ENCODE measurements at regions not wholly inside any gene's neighbourhood (a gene's known extent, or its start where the extent isn't known, plus 50 kb on each side); places are given as distances from the start of the nearest gene placed in this dataset.
"Not testable (repeated sequence)": the region's sequence is repeated elsewhere in the genome, so short reads cannot be mapped to it uniquely, and the experiment has no call there.

DNA sequence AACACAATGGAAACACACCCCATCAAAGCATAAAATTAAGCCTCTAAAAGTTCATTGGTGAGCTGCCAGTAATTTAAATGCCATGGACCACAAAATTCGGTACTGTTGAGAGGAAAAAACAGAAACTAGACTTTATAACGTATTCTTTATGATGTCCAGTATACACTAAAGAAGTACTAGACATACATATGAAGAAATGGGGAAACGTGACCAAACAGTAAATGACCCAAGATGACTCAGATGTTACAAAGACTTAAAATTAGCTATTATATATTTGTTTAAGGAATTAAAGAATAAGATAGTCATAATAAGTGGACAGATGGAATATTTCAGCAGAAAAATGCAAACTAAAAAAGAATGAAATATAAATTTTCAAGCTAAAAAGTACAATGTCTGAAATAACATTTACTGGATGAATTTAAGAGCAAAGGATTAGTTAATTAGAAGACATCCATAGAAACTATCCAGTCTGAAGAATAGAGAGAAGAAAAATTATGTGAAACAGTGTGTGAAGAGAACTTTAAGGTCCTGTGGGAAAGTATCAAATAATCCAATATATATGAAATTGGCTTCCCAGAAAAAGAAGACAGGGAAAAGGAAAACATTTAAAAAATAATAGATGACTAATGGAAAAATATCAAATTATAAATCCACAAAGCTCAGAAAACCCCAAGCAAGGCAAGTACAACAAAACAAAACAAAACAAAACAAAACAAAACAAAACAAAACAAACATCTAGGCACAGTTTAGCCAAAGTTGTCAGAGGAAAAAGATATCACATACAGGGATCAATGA lies 69.4 kb downstream of the SAMD9 start:
- DNase-seq (ENCODE audit: low spot score), result no peak

DNA sequence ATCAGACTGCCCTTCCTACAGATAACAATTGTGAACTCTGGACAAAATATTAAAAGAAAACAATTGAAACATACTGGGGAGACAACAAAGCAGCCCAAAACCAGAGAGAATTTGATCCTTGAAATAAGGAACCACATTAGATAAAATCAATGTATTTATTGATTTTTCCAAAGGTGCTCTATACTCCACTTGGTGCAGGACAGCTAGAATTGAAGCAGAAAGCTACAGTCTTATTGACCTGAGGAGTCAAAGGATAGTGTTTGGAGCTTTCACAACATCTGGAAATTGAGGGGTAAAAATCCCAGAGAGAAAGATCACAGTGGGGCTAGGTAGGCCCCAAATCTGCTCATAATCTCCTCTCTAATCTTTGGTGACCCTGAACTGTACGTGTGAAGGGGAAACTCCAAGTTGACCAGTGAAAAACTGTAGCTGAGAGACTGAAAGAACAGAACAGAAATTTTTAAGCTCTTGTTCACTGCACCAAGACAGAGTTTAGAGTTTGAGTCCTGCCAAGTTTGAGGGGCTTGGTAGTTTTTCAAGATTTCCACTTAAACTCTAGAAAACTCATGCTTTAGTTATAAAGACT lies 70.2 kb downstream of the SAMD9 start:
- DNase-seq (ENCODE audit: low spot score), result no peak

DNA sequence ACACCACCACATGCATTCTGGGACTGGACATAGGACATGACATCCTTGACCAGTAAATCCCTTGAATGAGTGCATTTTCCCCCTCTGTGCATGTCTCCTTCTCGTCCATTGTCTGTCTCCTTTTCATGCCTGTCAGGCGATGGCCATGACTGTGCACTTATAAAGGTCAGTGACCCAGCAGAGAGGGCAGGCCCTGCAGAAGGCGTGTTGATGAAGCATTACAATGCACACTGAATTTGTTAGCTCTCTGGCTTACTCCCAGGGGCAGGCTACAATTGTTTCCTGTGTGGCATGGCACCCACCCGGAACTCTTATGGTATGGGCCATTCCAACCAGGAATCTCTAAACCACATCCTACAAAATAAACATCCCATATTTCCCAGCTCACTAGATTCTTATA lies 71.1 kb downstream of the SAMD9 start:
- DNase-seq (ENCODE audit: low spot score), result no peak

DNA sequence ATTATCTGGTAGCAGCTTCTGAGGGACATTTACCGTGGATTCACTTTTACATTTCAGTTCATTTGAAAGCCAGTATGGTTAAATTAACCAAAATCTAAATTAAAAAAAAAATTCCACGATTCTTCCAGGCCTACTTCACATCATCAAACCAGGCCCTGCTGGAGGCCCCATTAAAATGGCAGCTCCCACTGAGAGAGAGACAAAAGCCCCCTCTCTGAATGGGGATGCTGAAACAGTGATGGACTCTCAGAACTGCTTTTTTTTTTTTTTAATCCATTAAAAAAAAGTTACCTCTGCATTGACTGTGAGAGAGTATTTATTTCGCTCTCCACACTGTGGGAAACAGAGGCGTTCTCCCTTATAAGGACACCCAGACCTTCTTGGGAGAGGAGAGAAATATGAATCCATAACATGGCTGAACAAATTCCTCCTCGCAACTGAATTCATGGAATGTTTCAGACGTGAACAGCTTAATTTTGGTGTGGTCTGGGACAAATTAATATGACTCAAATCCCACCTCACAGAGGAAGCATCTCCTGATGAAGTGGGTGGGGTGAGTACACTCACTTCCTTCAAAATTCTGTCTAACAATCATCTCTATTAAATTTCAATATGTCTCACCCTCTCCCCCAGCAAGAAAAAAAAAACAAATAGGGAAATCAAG lies 73.5 kb downstream of the SAMD9 start:
- no peak for DNase-seq (ENCODE audit: low spot score)

DNA sequence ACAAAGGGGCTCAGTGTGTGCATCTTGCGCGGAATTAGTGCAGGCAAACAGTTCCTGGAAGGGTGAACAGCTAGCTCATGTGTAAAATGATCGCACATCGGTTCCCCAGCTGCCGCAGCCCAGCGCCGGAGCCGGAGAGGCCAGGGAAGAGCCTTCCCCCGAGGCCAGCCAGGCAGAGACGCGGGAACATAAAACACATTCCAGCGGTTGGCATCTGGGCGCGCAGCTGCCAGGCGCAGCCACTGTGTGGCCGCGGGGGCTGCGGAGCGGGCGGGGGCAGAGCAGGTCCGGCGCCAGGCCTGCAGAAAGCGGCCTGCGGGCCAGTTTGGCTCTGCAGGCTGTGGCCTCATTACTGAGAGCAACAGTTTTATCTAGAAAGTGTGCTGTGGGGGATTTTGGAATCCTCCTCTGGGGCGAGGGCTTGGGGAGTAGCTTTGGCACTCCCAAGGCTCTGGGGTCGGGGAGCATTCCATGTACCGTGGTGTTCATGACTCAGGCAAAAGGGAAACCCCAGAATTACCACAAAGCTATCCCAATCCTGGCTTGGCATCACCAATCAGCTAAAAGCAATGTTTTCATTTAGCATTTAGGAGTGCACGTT lies 74.3 kb downstream of the SAMD9 start:
- no peak for DNase-seq (ENCODE audit: low spot score)

DNA sequence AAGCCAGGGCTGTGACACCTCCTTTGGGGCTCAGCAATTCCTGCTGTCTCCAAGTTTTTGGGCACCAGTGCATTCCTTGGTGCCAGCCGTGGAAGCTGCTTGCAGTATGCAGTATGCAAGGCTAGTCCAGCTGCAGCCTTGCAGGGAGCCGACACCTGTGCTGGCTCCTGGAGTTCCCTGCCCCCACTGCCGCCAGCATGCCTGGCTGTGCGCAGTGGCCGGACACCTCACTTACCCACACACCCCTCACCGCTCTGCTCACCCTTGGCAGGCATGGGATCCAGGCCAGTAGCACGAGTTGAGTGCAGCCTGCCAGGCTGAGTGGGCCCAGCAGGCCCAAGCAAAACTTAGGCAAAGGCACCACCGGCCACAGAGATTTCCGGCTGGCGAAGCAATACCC lies 77.4 kb downstream of the SAMD9 start:
- no peak for DNase-seq (ENCODE audit: low spot score)

DNA sequence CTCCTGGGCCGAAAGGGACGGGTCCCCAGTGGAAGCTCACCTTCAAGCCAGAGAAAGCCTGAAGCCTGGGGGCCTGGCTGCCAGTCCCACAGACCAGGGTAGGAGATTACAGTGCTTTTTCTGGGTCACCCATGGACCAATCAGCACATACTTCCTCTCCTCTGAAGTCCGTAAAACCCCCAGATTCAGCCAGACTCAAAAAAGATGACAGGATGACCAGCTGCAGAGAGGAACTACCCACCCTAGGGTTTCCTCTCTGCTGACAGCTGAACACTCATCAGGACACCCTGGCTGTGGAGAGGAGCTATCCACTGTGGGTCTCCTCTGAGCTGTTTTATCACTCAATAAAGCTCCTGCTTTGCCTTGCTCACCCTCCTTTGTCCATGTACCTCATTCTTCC lies 78.0 kb downstream of the SAMD9 start:
- DNase-seq (ENCODE audit: low spot score), result no peak

DNA sequence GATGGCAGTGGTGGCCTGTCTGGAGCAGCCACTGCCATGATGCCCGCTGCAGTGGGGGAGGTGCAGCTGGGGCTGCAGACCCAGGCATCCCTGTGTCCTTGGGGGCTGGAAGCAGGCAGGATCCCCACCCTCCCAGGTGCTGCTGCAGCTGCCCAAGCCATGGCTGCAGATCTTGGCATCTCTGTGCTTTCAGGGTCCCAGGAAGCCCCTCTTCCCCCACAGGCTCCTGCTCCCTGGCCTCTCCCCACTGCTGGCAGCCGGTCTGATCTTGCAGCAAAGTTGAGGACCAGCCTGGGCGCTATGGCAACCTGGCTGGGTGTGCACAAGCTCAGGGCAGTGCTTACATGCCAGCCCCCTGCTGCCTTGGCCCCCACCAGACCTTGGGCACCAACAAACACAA lies 78.5 kb downstream of the SAMD9 start:
- DNase-seq (ENCODE audit: low spot score), result no peak

DNA sequence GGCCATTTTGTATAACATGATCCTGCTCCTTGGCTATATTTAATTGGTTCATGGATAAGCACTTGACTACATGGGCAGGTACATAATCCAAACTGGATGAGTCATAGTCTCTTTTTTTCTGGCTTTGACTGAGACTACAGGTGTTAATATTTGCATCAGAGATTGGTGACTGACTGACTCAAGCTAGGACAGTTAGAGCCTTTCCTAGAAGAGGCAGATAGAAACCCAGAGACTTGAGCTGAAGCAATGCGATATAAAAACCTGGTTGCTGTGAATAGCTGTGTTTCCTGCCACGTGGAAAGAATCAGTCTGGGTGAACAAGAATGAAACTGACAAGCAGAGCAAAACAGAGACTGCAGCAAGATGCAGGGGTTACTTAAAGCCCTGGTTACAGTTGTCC lies 81.0 kb downstream of the SAMD9 start:
- DNase-seq (ENCODE audit: low spot score), result no peak

DNA sequence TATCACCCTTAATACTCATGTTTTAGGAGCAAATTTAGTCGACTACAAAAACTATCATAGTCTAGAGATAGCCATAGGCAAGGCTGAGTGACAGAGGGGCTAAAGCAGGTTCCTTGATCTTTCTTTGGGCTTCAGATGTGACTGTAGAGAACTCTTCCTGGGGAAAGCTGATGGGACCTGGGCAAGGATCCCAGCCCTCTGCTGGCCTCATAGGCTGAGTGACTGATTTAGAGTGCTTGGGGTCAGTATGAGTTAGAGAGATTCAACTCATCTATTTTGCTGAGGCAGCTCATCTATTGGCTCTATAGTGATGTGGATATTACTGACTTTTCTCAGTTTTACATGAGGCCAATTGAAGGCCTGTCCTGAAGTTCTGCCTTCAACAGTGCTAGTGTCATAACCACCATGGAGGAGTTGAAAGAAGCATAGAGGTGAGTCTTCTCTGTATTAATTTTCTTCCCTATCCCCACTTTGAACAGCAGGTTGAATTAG lies 81.6 kb downstream of the SAMD9 start:
- no peak for DNase-seq (ENCODE audit: low spot score)

DNA sequence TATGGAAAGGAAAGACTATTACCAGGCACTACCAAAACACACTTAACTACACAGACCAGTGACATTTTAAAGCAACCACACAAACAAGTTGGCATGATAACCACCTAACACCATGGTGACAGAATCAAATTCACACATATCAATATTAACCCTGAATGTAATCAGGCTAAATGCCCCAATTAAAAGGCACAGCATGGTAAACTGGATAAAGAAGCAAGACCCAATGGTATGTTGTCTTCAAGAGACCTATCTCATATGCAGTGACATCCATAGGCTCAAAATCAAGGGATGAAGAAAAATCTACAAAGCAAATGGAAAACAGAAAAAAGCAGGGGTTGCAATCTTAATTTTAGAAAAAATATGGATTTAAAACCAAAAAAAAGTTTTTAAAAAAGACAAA lies 86.0 kb downstream of the SAMD9 start:
- no peak for DNase-seq (ENCODE audit: low spot score)

DNA sequence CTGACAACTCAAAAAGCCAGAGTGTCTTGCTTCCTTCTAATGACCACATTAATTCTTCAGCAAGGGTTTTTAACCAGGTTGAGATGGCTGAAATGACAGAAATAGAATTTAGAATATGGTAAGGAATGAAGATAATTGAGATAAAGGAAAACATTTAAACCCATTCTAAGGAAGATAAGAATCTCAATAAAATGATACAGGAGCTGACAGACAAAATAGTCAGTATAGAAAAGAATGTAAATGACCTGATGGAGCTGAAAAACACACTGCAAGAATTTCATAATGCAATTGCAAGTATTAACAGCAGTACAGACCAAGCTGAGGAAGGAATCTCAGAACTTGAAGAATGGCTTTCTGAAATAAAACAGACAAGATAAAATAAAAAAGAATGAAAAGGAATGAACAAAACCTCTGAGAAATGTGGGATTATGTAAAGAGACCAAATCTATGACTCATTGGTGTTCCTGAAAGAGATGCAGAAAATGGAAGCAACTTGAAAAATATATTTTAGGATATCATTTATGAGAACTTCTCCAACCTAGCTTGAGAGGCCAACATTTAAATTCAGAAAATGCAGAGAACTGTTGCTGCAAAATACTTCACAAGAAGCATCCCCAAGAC lies 87.1 kb downstream of the SAMD9 start:
- no peak for DNase-seq (ENCODE audit: low spot score)

DNA sequence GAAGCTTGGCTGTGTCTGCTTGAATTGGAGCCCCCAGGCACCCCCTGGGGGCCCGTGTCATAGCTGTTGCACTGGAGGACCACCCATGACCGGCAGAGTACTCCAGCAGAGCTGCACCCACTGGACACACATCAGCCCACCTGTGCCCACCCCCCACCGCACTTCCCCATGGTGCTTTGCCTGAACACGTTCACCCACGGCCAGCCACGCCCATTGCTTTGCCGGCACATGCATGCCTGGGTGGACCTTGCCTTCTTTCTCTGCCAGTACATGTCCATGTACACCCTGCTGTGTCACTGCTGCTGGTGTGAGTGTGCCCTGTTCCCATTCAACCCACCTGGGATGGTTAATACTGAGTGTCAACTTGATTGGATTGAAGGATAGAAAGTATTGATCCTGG lies 88.7 kb downstream of the SAMD9 start:
- no peak for DNase-seq (ENCODE audit: low spot score)

DNA sequence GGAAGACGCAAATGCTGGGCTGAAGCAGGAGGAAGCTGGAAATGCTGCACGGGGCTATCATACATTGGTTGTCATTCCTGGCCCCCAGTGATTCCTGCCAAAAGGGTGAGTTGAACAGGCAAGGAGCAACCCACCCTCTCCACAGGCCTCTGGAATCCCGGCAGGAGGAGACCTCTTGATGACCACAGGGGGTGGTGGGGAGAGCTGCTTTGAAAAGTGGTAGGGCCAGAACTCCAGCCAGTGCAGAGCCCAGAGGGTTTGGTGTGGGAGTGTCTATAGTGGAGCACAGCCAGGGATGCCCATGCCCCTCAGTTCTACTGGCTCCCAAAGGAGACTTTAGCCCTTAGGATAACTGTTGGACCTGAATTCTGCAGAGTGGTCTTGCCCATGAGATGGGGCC lies 89.2 kb downstream of the SAMD9 start:
- no peak for DNase-seq (ENCODE audit: low spot score)

DNA sequence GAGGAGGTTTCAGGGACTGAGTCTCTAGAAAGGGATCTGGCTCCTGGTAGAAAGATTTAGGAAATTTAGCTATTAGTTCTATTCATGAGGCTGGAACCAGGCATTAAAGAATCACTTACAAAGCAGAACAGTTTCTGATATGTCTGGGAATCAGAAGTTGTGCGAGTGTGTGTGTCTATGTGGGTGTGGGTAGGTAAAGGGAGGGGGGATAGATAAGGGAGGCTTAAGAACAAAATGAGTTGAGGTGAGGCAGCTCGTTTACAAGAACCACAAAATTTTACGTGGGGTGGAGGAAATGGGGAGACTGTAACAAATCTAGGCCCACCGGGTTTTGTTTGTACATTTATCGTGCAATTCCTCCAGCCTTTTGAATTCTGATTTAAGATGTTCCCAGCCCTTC lies 90.7 kb downstream of the SAMD9 start:
- DNase-seq (ENCODE audit: low spot score), result no peak

DNA sequence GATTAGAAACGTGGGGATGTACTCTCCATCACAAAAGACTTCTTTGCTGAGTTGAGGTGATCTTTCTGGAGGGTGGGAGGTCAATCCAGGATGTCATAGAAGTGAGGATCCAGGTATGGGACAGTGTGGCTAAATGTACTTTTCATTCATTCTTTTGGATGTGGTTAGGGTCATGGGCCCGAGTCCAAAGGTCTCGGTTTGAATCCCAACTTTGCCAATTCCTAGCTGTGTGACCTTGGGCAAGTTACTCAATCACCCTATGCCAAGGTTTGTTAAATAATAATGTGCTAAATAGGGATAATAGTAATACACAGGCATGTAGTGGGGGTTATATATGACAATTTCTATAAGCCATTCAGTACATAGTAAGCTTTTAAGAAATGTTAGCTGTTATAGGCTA lies 91.4 kb downstream of the SAMD9 start:
- no peak for DNase-seq (ENCODE audit: low spot score)

DNA sequence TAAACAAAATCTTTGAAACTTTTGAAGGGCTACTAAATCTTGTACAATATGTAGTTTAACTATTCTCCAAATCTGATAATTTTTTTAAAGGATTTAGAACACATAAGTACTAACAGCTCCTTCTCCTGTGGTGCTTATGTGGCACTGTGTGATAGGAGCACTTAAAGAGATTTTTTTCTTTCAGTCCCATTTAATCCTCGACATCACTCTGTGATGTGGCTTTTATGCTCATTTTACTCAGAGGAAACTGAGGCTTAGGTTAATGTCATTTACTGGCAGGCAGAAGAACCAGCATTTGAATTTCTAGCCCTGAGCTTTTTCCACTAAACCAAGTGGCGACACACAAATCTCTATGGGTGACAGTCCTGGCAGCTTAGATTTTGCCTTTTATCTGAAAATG lies 92.4 kb downstream of the SAMD9 start:
- no peak for DNase-seq (ENCODE audit: low spot score)

DNA sequence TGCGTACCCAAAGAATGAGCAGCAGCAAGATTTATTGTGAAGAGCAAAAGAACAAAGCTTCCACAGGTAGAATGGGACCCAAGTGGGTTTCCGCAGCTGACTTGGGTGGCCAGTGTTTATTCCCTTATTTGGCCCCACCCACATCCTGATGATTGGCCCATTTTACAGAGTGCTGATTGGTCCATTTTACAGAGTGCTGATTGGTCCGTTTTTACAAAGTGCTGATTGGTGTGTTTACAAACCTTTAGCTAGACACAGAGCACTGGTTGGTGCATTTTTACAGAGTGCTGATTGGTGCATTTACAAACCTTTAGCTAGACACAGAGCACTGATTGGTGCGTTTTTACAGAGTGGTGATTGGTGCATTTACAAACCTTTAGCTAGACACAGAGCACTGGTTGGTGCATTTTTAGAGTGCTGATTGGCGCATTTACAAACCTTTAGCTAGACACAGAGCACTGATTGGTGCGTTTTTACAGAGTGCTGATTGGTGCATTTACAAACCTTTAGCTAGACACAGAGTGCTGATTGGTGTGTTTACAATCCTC lies 94.8 kb downstream of the SAMD9 start:
- DNase-seq (ENCODE audit: low spot score), result not testable (repeated sequence)

DNA sequence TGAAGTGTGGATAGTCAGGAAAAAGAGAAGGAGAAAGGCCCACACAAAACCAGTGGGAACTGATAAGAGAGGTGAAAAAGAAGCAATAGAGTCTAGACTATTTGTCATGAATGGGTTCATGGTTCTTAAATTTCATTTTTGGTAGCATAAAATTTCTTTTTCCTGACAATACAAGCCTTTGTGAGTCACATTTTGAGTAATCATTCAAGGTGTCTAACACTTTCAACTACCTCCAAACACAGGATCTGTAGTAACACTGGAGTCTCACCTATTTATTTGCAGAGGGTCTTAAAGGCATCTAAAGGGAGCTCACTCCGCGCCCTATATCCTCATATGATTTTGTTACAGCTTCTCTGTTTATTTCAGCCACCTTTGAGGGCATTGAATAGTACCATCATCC lies 96.0 kb downstream of the SAMD9 start:
- DNase-seq (ENCODE audit: low spot score), result no peak

DNA sequence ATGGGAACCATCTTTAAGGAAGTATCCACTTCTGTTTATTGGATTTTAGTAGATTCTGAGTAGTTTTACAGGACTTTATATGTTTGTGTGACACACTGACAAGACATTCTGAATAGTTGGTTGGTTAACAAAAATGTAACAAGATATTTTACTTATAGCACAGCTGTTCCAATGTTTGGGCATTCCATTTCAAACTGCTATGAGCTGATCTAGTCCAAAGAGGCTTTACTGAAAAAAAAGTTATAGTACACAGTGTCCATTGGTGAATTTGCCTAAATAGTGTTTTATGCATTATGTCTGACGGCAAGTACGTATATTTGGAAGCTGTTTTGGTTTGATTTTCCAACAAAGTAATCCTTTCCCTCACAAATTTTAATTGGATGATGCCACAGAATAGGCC lies 99.1 kb downstream of the SAMD9 start:
- DNase-seq (ENCODE audit: low spot score), result no peak

DNA sequence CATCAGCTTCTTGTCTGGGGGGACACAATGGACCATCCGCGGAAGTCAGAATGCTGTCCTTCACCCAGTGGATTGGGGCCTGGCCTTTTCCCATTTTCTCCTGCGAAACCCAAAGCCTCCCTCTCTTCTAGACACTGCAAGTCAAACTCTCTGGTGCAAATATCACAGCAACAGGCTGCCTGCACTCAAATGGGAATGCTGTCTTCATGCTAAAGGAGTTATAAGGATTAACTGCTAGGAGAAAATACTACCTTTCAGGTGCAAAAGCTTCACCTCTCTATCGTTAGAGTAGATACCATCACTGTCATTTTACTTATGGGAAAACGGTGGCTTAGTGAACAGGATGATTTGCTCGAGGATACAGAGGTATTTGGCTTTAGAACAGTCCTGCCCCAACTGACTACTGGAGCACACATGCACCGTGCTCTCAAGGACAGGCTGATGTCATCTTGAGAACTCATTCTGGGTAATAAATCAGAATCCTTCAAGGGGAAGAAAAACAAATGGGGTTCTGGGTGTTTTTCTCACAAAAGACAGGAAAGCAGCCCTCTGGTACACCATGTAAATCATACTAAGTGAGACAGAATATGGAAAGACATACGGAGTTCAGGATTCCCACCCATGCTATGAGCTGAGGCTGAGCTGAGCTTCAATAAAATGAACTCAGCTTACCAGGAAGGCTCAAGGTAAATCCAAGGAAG lies 100.9 kb downstream of the SAMD9 start:
- DNase-seq (ENCODE audit: low spot score), result no peak

Data from hematopoietic multipotent progenitor cell treated with erythropoietin and hydrocortisone succinate and interleukin-3 and kit ligand, for 15 days (in vitro differentiated cells).